Nephron progenitor cell (in vitro differentiated cells): ENCODE measurements at regions not wholly inside any gene's neighbourhood (a gene's known extent, or its start where the extent isn't known, plus 50 kb on each side); places are given as distances from the start of the nearest gene placed in this dataset.
"Not testable (repeated sequence)": the region's sequence is repeated elsewhere in the genome, so short reads cannot be mapped to it uniquely, and the experiment has no call there.

ENCODE experiments used
- DNase-seq: peaks from one replicate; pipeline ENCODE4 v3.0.0; 2021
- H3K27ac Mint-ChIP-seq: 2 replicates; pipeline ENCODE4 v1.8.0; 2021; ENCODE audit warnings: mild to moderate bottlenecking, moderate library complexity, mixed read lengths
- H3K27me3 Mint-ChIP-seq: 2 replicates; pipeline ENCODE4 v1.8.0; 2021; ENCODE audit warnings: mild to moderate bottlenecking, low read depth, mixed read lengths; ENCODE audit not compliant: poor library complexity
- H3K36me3 Mint-ChIP-seq: 2 replicates; pipeline ENCODE4 v1.8.0; 2021; ENCODE audit warnings: low read depth, mixed read lengths
- H3K4me1 Mint-ChIP-seq: 2 replicates; pipeline ENCODE4 v1.8.0; 2021; ENCODE audit warnings: mixed read lengths
- H3K4me3 Mint-ChIP-seq: 2 replicates; pipeline ENCODE4 v1.8.0; 2021; ENCODE audit warnings: mild to moderate bottlenecking, moderate library complexity, mixed read lengths
- H3K9me3 Mint-ChIP-seq: 2 replicates; pipeline ENCODE4 v1.8.0; 2021; ENCODE audit warnings: mild to moderate bottlenecking, moderate library complexity, mixed read lengths
- CTCF ChIP-seq: fragments of 200-600 bp; sonication (generic); IDR thresholded peaks from 2 replicates; pipeline ENCODE4 v1.5.0; 2021; ENCODE audit warnings: antibody characterized with exemption

- Mint-ChIP-seq H3K36me3 (no peaks in the 10 kb centered on the region), H3K27ac (no peak overlapping the region), H3K4me3 (no peak overlapping the region), H3K27me3 (peaks cover 2% of the 10 kb centered on the region), H3K4me1 (no peaks in the 10 kb centered on the region), H3K9me3 (no peaks in the 10 kb centered on the region)
- DNase-seq = no peak
- no peak for TF ChIP-seq CTCF
These were observed 63.2 kb upstream of the FIBIN start for GRCh38 chr11:26930518-26931247.

GRCh38 chr11:26931248-26931631, 62.7 kb upstream of the FIBIN start:
- Mint-ChIP-seq H3K4me1 (no peaks in the 10 kb centered on the region), H3K27ac (no peak overlapping the region), H3K36me3 (no peaks in the 10 kb centered on the region), H3K4me3 (no peak overlapping the region), H3K27me3 (no peaks in the 10 kb centered on the region), H3K9me3 (no peaks in the 10 kb centered on the region)
- no peak for TF ChIP-seq CTCF
- DNase-seq = no peak

- Mint-ChIP-seq H3K27me3 (no peaks in the 10 kb centered on the region), H3K9me3 (no peaks in the 10 kb centered on the region), H3K27ac (no peak overlapping the region)
These were observed 62.0 kb upstream of the FIBIN start for GRCh38 chr11:26931881-26932280.

GRCh38 chr11:26936109-26936508, 57.8 kb upstream of the FIBIN start:
- Mint-ChIP-seq H3K27me3 (no peaks in the 10 kb centered on the region), H3K4me1 (no peaks in the 10 kb centered on the region), H3K9me3 (no peaks in the 10 kb centered on the region), H3K36me3 (no peaks in the 10 kb centered on the region), H3K27ac (no peak overlapping the region), H3K4me3 (no peak overlapping the region)
- no peak for TF ChIP-seq CTCF
- DNase-seq = no peak

More at GRCh38 chr11:26931881-26932280, 62.0 kb upstream of the FIBIN start:
- no peak for TF ChIP-seq CTCF
- Mint-ChIP-seq H3K4me3 (no peak overlapping the region), H3K4me1 (no peaks in the 10 kb centered on the region), H3K36me3 (no peaks in the 10 kb centered on the region)
- DNase-seq = no peak

- H3K4me3 Mint-ChIP-seq = no peak overlapping the region
- H3K9me3 Mint-ChIP-seq = no peaks in the 10 kb centered on the region
- no peak overlapping the region for H3K27ac Mint-ChIP-seq
- TF ChIP-seq CTCF = no peak
- no peak for DNase-seq
- H3K36me3 Mint-ChIP-seq = no peaks in the 10 kb centered on the region
- no peaks in the 10 kb centered on the region for H3K4me1 Mint-ChIP-seq
- H3K27me3 Mint-ChIP-seq = no peaks in the 10 kb centered on the region
These were observed 56.5 kb upstream of the FIBIN start for GRCh38 chr11:26937386-26937785.

- DNase-seq, H3K36me3 Mint-ChIP-seq, H3K4me1 Mint-ChIP-seq, H3K27ac Mint-ChIP-seq, H3K4me3 Mint-ChIP-seq, H3K9me3 Mint-ChIP-seq, H3K27me3 Mint-ChIP-seq: not testable (repeated sequence)
These were observed 53.4 kb upstream of the FIBIN start for GRCh38 chr11:26940501-26940900.
